ENCODE measurements at regions not wholly inside any gene's neighbourhood (a gene's known extent, or its start where the extent isn't known, plus 50 kb on each side); places are given as distances from the start of the nearest gene placed in this dataset.

DNA sequence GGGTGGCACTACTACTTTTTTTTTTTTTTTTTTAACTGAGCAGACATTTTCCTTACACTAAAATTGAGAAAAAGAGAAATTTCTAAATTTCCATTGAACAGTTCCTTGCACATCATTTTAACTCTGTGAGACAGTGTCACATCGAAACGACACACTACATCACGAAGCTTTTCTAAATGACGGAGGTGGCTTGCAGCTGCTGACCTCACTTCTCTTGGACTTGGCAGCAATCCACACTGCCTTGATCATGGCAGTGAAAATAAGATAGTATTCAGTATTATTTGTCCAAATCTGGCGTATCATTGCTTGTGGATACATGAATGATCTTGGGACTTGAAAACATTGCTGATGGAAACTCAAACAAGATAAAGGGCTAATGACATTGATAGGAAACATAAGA, 80.3 kb upstream of the CYYR1 start:
- Histone ChIP-seq H3K27me3 (ENCODE audit: insufficient read depth, low read depth, low read length) (no peaks in the 10 kb centered on the region), H3K4me3 (ENCODE audit: low read length) (no peak overlapping the region), H3K36me3 (ENCODE audit: insufficient read depth, low read length) (no peaks in the 10 kb centered on the region), H3K4me2 (ENCODE audit: low read length) (no peak overlapping the region), H3K9me2 (ENCODE audit: insufficient read depth, low read length) (no peaks in the 10 kb centered on the region), H3K9ac (ENCODE audit: low read length) (no peak overlapping the region), H3K9me3 (ENCODE audit: low read length) (no peaks in the 10 kb centered on the region), H2AFZ (ENCODE audit: low read depth, low read length) (no peak overlapping the region), H4K20me1 (ENCODE audit: insufficient read depth) (no peaks in the 10 kb centered on the region), H3K27ac (ENCODE audit: low read length) (no peak overlapping the region), H3F3A (ENCODE audit: insufficient read depth, low read length, poor library complexity, severe bottlenecking) (no peaks in the 10 kb centered on the region), H3K79me2 (replicated peaks; ENCODE audit: insufficient read depth, low read length) (no peaks in the 10 kb centered on the region)
- no peak for TF ChIP-seq REST (IDR thresholded peaks at IDR 0.05; ENCODE audit: borderline replicate concordance)
- no peak for TF ChIP-seq SMC3 (conservative IDR thresholded peaks at IDR 0.05; ENCODE audit: poor library complexity)
- no peak for TF ChIP-seq RAD21 (conservative IDR thresholded peaks at IDR 0.05)
- TF ChIP-seq EZH2 (IDR thresholded peaks at IDR 0.05; ENCODE audit: borderline replicate concordance, insufficient read depth, low read length, poor library complexity, severe bottlenecking) = no peak
- no peak for TF ChIP-seq MXI1 (conservative IDR thresholded peaks at IDR 0.05; ENCODE audit: poor library complexity, severe bottlenecking)
- TF ChIP-seq TAF1 (IDR thresholded peaks at IDR 0.05; ENCODE audit: low read depth) = no peak
- TF ChIP-seq POLR2AphosphoS5 (IDR thresholded peaks at IDR 0.05) = no peak
- no peak for TF ChIP-seq CTCF (IDR thresholded peaks at IDR 0.05; ENCODE audit: poor library complexity, severe bottlenecking)
- TF ChIP-seq EP300 (conservative IDR thresholded peaks at IDR 0.05; ENCODE audit: poor library complexity, severe bottlenecking) = no peak

- no peak overlapping the region for H3K4me2 ChIP-seq (ENCODE audit: low read length)
- no peaks in the 10 kb centered on the region for H3K9me2 ChIP-seq (ENCODE audit: insufficient read depth, low read length)
- H3K27ac ChIP-seq (ENCODE audit: low read length) = no peak overlapping the region
- H3K27me3 ChIP-seq (ENCODE audit: insufficient read depth, low read depth, low read length) = no peaks in the 10 kb centered on the region
- H3K79me2 ChIP-seq (replicated peaks; ENCODE audit: insufficient read depth, low read length) = no peaks in the 10 kb centered on the region
- H3K4me3 ChIP-seq (ENCODE audit: low read length) = no peak overlapping the region
- no peak overlapping the region for H2AFZ ChIP-seq (ENCODE audit: low read depth, low read length)
- H3F3A ChIP-seq (ENCODE audit: insufficient read depth, low read length, poor library complexity, severe bottlenecking) = no peaks in the 10 kb centered on the region
- H3K9ac ChIP-seq (ENCODE audit: low read length) = no peak overlapping the region
- H3K36me3 ChIP-seq (ENCODE audit: insufficient read depth, low read length) = no peaks in the 10 kb centered on the region
- H4K20me1 ChIP-seq (ENCODE audit: insufficient read depth) = no peaks in the 10 kb centered on the region
- no peak for TF ChIP-seq CTCF (IDR thresholded peaks at IDR 0.05; ENCODE audit: poor library complexity, severe bottlenecking)
- no peak for TF ChIP-seq EP300 (conservative IDR thresholded peaks at IDR 0.05; ENCODE audit: poor library complexity, severe bottlenecking)
- TF ChIP-seq RAD21 (conservative IDR thresholded peaks at IDR 0.05) = no peak
- TF ChIP-seq POLR2AphosphoS5 (IDR thresholded peaks at IDR 0.05) = no peak
- TF ChIP-seq TAF1 (IDR thresholded peaks at IDR 0.05; ENCODE audit: low read depth) = no peak
- no peak for TF ChIP-seq EZH2 (IDR thresholded peaks at IDR 0.05; ENCODE audit: borderline replicate concordance, insufficient read depth, low read length, poor library complexity, severe bottlenecking)
- no peak for TF ChIP-seq REST (IDR thresholded peaks at IDR 0.05; ENCODE audit: borderline replicate concordance)
- no peak for TF ChIP-seq MXI1 (conservative IDR thresholded peaks at IDR 0.05; ENCODE audit: poor library complexity, severe bottlenecking)
- no peak for TF ChIP-seq SMC3 (conservative IDR thresholded peaks at IDR 0.05; ENCODE audit: poor library complexity)
- no peaks in the 10 kb centered on the region for H3K9me3 ChIP-seq (ENCODE audit: low read length)
These were observed 79.8 kb upstream of the CYYR1 start for GRCh38 chr21:26652854-26653253.
